Colonic mucosa (tissue), 4 donors: ENCODE measurements at regions not wholly inside any gene's neighbourhood (a gene's known extent, or its start where the extent isn't known, plus 50 kb on each side); places are given as distances from the start of the nearest gene placed in this dataset.

Source experiments
- DNase-seq: peaks from one replicate; pipeline ENCODE4 v3.0.0-alpha.2; 2020
- H3K27ac ChIP-seq: fragments of 200-600 bp; one replicate; pipeline ENCODE4 v1.8.0; 2021
- H3K27me3 ChIP-seq: fragments of 200-600 bp; one replicate; pipeline ENCODE4 v1.8.0; 2021
- H3K36me3 ChIP-seq: fragments of 200-600 bp; one replicate; pipeline ENCODE4 v1.8.0; 2021
- H3K4me1 ChIP-seq: fragments of 200-600 bp; one replicate; pipeline ENCODE4 v1.8.0; 2021; ENCODE audit warnings: mild to moderate bottlenecking
- H3K4me3 ChIP-seq: fragments of 200-600 bp; one replicate; pipeline ENCODE4 v1.8.0; 2021
- H3K9ac ChIP-seq, 2 donors: one replicate each; pipeline ENCODE4 v1.7.0; 2013; ENCODE audit warnings: control low read depth in 2 of 2, low read depth in 2 of 2, low read length in 2 of 2
- H3K9me3 ChIP-seq: fragments of 200-600 bp; one replicate; pipeline ENCODE4 v1.8.0; 2021
- intact Hi-C: fragments of 100-400 bp; cut with DNase I; formaldehyde crosslinking; loops from one replicate; pipeline ENCODE4 v1.14.1; 2022
- TF ChIP-seq, protein P1 (sequence below): fragments of 200-600 bp; IDR thresholded peaks from one replicate; pipeline ENCODE4 v1.8.0; 2022; ENCODE audit warnings: antibody characterized with exemption, mild to moderate bottlenecking
- donor health status: healthy.
- donor health status: DM: no; HTN: no; CAD: no.
- donor health status: DM: no; HTN: no; CAD: no.

GRCh38 chr1:4462831-4463484, 191.5 kb upstream of the AJAP1 start:
- TF ChIP-seq, protein P1, sequence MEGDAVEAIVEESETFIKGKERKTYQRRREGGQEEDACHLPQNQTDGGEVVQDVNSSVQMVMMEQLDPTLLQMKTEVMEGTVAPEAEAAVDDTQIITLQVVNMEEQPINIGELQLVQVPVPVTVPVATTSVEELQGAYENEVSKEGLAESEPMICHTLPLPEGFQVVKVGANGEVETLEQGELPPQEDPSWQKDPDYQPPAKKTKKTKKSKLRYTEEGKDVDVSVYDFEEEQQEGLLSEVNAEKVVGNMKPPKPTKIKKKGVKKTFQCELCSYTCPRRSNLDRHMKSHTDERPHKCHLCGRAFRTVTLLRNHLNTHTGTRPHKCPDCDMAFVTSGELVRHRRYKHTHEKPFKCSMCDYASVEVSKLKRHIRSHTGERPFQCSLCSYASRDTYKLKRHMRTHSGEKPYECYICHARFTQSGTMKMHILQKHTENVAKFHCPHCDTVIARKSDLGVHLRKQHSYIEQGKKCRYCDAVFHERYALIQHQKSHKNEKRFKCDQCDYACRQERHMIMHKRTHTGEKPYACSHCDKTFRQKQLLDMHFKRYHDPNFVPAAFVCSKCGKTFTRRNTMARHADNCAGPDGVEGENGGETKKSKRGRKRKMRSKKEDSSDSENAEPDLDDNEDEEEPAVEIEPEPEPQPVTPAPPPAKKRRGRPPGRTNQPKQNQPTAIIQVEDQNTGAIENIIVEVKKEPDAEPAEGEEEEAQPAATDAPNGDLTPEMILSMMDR = no peak
- Histone ChIP-seq H3K27me3 (no peaks in the 10 kb centered on the region), H3K36me3 (no peaks in the 10 kb centered on the region), H3K9me3 (no peaks in the 10 kb centered on the region), H3K9ac (no peak overlapping the region), H3K4me1 (no peaks in the 10 kb centered on the region), H3K27ac (no peak overlapping the region), H3K4me3 (no peak overlapping the region)
- intact Hi-C loops = no loop called here
- DNase-seq = no peak

GRCh38 chr1:4463631-4464030, 190.8 kb upstream of the AJAP1 start:
- intact Hi-C loops = no loop called here
- Histone ChIP-seq H3K9ac (no peak overlapping the region), H3K27me3 (no peaks in the 10 kb centered on the region), H3K9me3 (no peaks in the 10 kb centered on the region), H3K27ac (no peak overlapping the region), H3K4me1 (no peaks in the 10 kb centered on the region), H3K36me3 (no peaks in the 10 kb centered on the region), H3K4me3 (no peak overlapping the region)
- DNase-seq = no peak
- TF ChIP-seq, protein P1 = no peak

- DNase-seq = no peak
- Histone ChIP-seq H3K36me3 (no peaks in the 10 kb centered on the region), H3K4me1 (no peaks in the 10 kb centered on the region), H3K9me3 (no peaks in the 10 kb centered on the region), H3K27ac (no peak overlapping the region), H3K27me3 (no peaks in the 10 kb centered on the region), H3K9ac (no peak overlapping the region), H3K4me3 (no peak overlapping the region)
- intact Hi-C loops = no loop called here
- TF ChIP-seq, protein P1 = no peak
Observed at GRCh38 chr1:4464478-4464877, 189.9 kb upstream of the AJAP1 start.

DNA sequence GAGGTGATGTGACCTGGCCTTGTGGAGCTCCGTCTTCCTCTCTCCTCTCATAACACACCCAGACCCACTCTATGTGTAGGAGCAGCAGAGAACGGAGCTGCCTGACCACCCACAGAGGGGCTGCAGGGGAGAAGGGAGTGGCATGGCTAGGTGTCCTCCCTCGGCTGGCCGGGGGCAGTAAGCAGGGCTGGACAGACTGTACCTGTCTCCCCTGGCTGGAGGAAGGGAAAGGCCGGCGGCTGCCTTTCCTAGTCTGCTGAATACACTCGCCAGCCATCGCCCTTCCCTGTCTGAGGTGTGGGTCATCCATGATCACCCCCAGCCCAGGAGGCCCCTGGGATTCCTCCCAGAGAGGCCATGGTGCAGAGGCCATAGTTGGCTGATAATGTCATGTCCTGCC, 187.2 kb upstream of the AJAP1 start:
- no peak for DNase-seq
- no peaks in the 10 kb centered on the region for H3K27me3 ChIP-seq
- no peaks in the 10 kb centered on the region for H3K36me3 ChIP-seq
- H3K27ac ChIP-seq = no peak overlapping the region
- TF ChIP-seq, protein P1 = no peak
- intact Hi-C loops = no loop called here
- H3K9me3 ChIP-seq = no peaks in the 10 kb centered on the region
- no peak overlapping the region for H3K4me3 ChIP-seq
- H3K4me1 ChIP-seq = no peaks in the 10 kb centered on the region
- no peak overlapping the region for H3K9ac ChIP-seq

DNA sequence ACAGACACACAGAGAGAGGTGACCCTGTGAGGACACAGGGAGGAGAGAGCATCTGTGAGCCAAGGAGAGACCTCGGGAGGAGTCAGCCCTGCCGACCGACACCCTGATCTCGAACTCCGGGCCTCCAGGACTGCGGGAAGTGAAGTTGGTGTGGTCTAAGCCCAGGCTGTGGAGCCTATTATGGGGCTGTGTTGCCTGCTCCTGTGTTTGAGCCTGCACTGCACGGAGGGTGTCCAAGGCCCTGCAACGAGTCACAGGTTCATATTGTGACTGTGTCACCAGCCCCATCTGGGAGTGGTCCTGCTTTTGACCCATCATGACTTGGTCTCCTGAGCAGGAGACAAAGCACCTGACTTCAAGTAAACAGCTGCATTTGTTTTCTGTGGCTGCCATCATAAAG, 186.0 kb upstream of the AJAP1 start:
- Histone ChIP-seq H3K9ac (no peak overlapping the region), H3K27me3 (no peaks in the 10 kb centered on the region), H3K27ac (no peak overlapping the region), H3K4me1 (no peaks in the 10 kb centered on the region), H3K9me3 (no peaks in the 10 kb centered on the region), H3K4me3 (no peak overlapping the region), H3K36me3 (no peaks in the 10 kb centered on the region)
- TF ChIP-seq, protein P1 = no peak
- no peak for DNase-seq
- intact Hi-C loops = no loop called here
